ENCODE measurements at regions not wholly inside any gene's neighbourhood (a gene's known extent, or its start where the extent isn't known, plus 50 kb on each side); places are given as distances from the start of the nearest gene placed in this dataset.

- Histone ChIP-seq H3K9me2 (replicated peaks; ENCODE audit: control insufficient read depth, low read length) (no peaks in the 10 kb centered on the region), H3F3A (ENCODE audit: control insufficient read depth, insufficient read depth) (no peaks in the 10 kb centered on the region), H3K27ac (ENCODE audit: low read depth, low read length) (no peak overlapping the region), H3K4me2 (ENCODE audit: low read length) (no peak overlapping the region), H3K9me3 (ENCODE audit: control insufficient read depth, insufficient read depth, low read length) (no peaks in the 10 kb centered on the region), H3K79me2 (ENCODE audit: control insufficient read depth, low read length) (no peaks in the 10 kb centered on the region), H3K36me3 (ENCODE audit: control insufficient read depth, low read length) (no peaks in the 10 kb centered on the region), H3K27me3 (ENCODE audit: control insufficient read depth, low read length) (no peaks in the 10 kb centered on the region), H4K20me1 (ENCODE audit: control insufficient read depth, insufficient read depth, low read depth, low read length) (no peaks in the 10 kb centered on the region), H3K4me1 (ENCODE audit: control insufficient read depth, low read length) (no peaks in the 10 kb centered on the region), H3K4me3 (ENCODE audit: low read length) (no peak overlapping the region)
- no peak for TF ChIP-seq CTCF (IDR thresholded peaks at IDR 0.05; ENCODE audit: low read depth, low read length, poor library complexity, severe bottlenecking)
- TF ChIP-seq EZH2phosphoT487 (IDR thresholded peaks at IDR 0.05; ENCODE audit: borderline replicate concordance, low read length): no peak
Observed at GRCh38 chr18:66759050-66759828, 155.3 kb upstream of the CDH19 start.

DNA sequence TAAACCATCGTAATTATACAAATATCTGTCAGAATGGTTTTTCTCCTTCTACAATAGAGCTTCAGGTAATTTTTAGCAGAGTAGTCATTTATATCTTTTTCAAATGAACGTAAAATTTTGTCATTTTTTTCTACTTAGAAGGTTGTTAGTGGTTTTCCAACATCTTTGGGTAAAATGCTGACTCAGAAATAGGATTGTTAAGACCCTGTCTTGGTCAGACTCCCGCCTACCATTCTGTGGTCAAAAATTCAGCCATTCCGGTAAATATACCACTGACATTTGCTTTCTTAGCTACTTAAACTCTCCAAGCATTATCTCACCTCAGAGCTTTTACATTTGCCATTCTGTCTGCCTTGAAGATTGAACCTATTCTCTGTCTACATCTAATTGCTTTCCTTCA lies 154.1 kb upstream of the CDH19 start:
- no peaks in the 10 kb centered on the region for H3K79me2 ChIP-seq (ENCODE audit: control insufficient read depth, low read length)
- no peak overlapping the region for H3K4me2 ChIP-seq (ENCODE audit: low read length)
- no peaks in the 10 kb centered on the region for H3K9me3 ChIP-seq (ENCODE audit: control insufficient read depth, insufficient read depth, low read length)
- no peak for TF ChIP-seq EZH2phosphoT487 (IDR thresholded peaks at IDR 0.05; ENCODE audit: borderline replicate concordance, low read length)
- TF ChIP-seq CTCF (IDR thresholded peaks at IDR 0.05; ENCODE audit: low read depth, low read length, poor library complexity, severe bottlenecking): no peak
- no peaks in the 10 kb centered on the region for H3K9me2 ChIP-seq (replicated peaks; ENCODE audit: control insufficient read depth, low read length)
- H3K4me3 ChIP-seq (ENCODE audit: low read length): no peak overlapping the region
- H3K4me1 ChIP-seq (ENCODE audit: control insufficient read depth, low read length): no peaks in the 10 kb centered on the region
- H3F3A ChIP-seq (ENCODE audit: control insufficient read depth, insufficient read depth): no peaks in the 10 kb centered on the region
- no peaks in the 10 kb centered on the region for H3K27me3 ChIP-seq (ENCODE audit: control insufficient read depth, low read length)
- H3K27ac ChIP-seq (ENCODE audit: low read depth, low read length): no peak overlapping the region
- H3K36me3 ChIP-seq (ENCODE audit: control insufficient read depth, low read length): no peaks in the 10 kb centered on the region
- no peaks in the 10 kb centered on the region for H4K20me1 ChIP-seq (ENCODE audit: control insufficient read depth, insufficient read depth, low read depth, low read length)

DNA sequence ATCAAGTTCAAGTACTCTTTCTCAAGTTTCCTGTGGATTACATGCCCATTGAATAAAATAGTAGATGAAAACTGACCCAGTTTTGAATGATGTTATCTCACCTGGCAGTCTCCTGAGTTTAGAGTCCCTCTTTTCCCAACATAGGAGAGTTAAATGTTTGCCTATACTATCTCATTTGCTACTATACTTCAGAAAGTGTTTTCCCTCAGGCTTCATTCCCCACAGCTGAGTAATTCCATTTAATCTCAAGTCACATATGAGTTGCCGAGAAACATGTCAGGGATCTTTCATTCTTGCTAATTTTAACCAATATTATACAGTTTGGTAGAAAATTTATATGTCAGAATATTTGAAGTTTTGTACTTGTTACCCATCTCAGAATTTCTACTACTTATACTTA lies 150.4 kb upstream of the CDH19 start:
- no peak overlapping the region for H3K4me2 ChIP-seq (ENCODE audit: low read length)
- H3K9me3 ChIP-seq (ENCODE audit: control insufficient read depth, insufficient read depth, low read length): no peaks in the 10 kb centered on the region
- no peaks in the 10 kb centered on the region for H3K4me1 ChIP-seq (ENCODE audit: control insufficient read depth, low read length)
- no peak overlapping the region for H3K4me3 ChIP-seq (ENCODE audit: low read length)
- no peaks in the 10 kb centered on the region for H3K9me2 ChIP-seq (replicated peaks; ENCODE audit: control insufficient read depth, low read length)
- no peaks in the 10 kb centered on the region for H3F3A ChIP-seq (ENCODE audit: control insufficient read depth, insufficient read depth)
- H4K20me1 ChIP-seq (ENCODE audit: control insufficient read depth, insufficient read depth, low read depth, low read length): no peaks in the 10 kb centered on the region
- H3K79me2 ChIP-seq (ENCODE audit: control insufficient read depth, low read length): no peaks in the 10 kb centered on the region
- TF ChIP-seq CTCF (IDR thresholded peaks at IDR 0.05; ENCODE audit: low read depth, low read length, poor library complexity, severe bottlenecking) (no peak), EZH2phosphoT487 (IDR thresholded peaks at IDR 0.05; ENCODE audit: borderline replicate concordance, low read length) (no peak)
- no peaks in the 10 kb centered on the region for H3K27me3 ChIP-seq (ENCODE audit: control insufficient read depth, low read length)
- no peaks in the 10 kb centered on the region for H3K36me3 ChIP-seq (ENCODE audit: control insufficient read depth, low read length)
- H3K27ac ChIP-seq (ENCODE audit: low read depth, low read length): no peak overlapping the region
